ENCODE measurements at regions not wholly inside any gene's neighbourhood (a gene's known extent, or its start where the extent isn't known, plus 50 kb on each side); places are given as distances from the start of the nearest gene placed in this dataset.

DNA sequence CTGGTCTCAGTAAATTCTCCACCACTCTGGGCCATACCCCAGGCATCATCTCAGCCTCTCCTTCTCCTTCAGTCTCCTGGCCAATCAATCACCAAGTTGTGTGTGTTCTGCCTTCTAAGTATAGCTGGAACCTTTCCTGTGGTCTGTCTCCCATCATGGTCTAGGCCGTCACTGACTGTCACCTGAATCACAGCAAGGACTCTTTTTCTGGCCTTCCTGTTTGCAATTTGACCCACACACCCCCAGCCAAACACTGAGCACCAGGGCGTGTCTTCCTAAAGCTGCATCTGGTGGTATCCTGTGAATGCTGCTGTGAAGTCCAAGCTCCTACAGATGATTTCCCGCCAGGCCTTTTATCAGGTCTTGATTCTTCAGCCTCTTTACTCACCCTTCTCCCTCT is 52.6 kb upstream of the PRELID3B start:
- intact Hi-C loops (cut with micrococcal nuclease; ENCODE audit: unreplicated experiment): no loop called here
- BruUV-seq (replicated peaks): no TSS peak
- Histone ChIP-seq H3K4me1 (ENCODE audit: insufficient read depth, low read length, poor library complexity, severe bottlenecking) (no peaks in the 10 kb centered on the region), H3K4me3 (ENCODE audit: low read depth, low read length, poor library complexity, severe bottlenecking) (no peak overlapping the region), H3K9me3 (ENCODE audit: low read depth, low read length, poor library complexity, severe bottlenecking) (no peaks in the 10 kb centered on the region), H3K27ac (ENCODE audit: low read depth, low read length, poor library complexity, severe bottlenecking) (no peak overlapping the region), H3K27me3 (replicated peaks; ENCODE audit: insufficient read depth, low read depth, low read length, poor library complexity) (peaks cover 9% of the 10 kb centered on the region), H3K36me3 (ENCODE audit: insufficient read depth, low read length, poor library complexity, severe bottlenecking) (no peaks in the 10 kb centered on the region)
- no peak for DNase-seq (ENCODE audit: low spot score)
- POLR2A ChIA-PET (ENCODE audit: low non-redundant PET): no interaction called here
- CTCF ChIA-PET: no interaction called here
- no peak for TF ChIP-seq EZH2 (IDR thresholded peaks at IDR 0.05; ENCODE audit: borderline replicate concordance, low read depth, low read length, poor library complexity, severe bottlenecking)
- TF ChIP-seq, protein P1, sequence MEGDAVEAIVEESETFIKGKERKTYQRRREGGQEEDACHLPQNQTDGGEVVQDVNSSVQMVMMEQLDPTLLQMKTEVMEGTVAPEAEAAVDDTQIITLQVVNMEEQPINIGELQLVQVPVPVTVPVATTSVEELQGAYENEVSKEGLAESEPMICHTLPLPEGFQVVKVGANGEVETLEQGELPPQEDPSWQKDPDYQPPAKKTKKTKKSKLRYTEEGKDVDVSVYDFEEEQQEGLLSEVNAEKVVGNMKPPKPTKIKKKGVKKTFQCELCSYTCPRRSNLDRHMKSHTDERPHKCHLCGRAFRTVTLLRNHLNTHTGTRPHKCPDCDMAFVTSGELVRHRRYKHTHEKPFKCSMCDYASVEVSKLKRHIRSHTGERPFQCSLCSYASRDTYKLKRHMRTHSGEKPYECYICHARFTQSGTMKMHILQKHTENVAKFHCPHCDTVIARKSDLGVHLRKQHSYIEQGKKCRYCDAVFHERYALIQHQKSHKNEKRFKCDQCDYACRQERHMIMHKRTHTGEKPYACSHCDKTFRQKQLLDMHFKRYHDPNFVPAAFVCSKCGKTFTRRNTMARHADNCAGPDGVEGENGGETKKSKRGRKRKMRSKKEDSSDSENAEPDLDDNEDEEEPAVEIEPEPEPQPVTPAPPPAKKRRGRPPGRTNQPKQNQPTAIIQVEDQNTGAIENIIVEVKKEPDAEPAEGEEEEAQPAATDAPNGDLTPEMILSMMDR (conservative IDR thresholded peaks at IDR 0.05; ENCODE audit: low read depth, low read length): no peak

DNA sequence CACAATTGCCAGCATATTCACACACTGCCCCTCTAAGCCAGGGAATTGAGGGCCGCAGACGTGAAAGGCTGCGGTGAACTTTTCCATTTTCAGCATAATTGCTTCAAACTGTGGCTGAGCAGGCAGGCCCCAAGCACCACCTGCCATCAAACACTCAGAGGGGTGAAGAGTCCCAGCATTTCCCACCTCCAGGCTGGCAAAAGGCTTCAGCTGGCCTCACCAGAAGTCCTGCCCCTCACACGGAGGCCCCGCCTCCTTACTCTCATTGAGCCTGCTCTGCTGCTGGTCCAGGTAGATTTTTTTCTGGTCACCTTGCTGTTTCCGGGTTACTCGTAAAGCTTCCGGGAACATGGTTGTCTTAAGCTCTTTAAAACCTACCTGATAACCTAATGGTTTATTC is 52.0 kb upstream of the PRELID3B start:
- Histone ChIP-seq H3K4me1 (ENCODE audit: insufficient read depth, low read length, poor library complexity, severe bottlenecking) (no peaks in the 10 kb centered on the region), H3K9me3 (ENCODE audit: low read depth, low read length, poor library complexity, severe bottlenecking) (no peaks in the 10 kb centered on the region), H3K27me3 (replicated peaks; ENCODE audit: insufficient read depth, low read depth, low read length, poor library complexity) (peaks cover 11% of the 10 kb centered on the region), H3K4me3 (ENCODE audit: low read depth, low read length, poor library complexity, severe bottlenecking) (no peak overlapping the region), H3K27ac (ENCODE audit: low read depth, low read length, poor library complexity, severe bottlenecking) (no peak overlapping the region), H3K36me3 (ENCODE audit: insufficient read depth, low read length, poor library complexity, severe bottlenecking) (no peaks in the 10 kb centered on the region)
- ChIA-PET POLR2A (ENCODE audit: low non-redundant PET) (no interaction called here), CTCF (no interaction called here)
- BruUV-seq (replicated peaks): no TSS peak
- DNase-seq (ENCODE audit: low spot score): no peak
- intact Hi-C loops (cut with micrococcal nuclease; ENCODE audit: unreplicated experiment): no loop called here
- TF ChIP-seq, protein P1 (conservative IDR thresholded peaks at IDR 0.05; ENCODE audit: low read depth, low read length): no peak
- TF ChIP-seq EZH2 (IDR thresholded peaks at IDR 0.05; ENCODE audit: borderline replicate concordance, low read depth, low read length, poor library complexity, severe bottlenecking): no peak
